Nephron (organoid): ENCODE measurements at regions not wholly inside any gene's neighbourhood (a gene's known extent, or its start where the extent isn't known, plus 50 kb on each side); places are given as distances from the start of the nearest gene placed in this dataset.

Experiments used
- H3K27ac Mint-ChIP-seq, 3 experiments: 2 replicates each; pipeline ENCODE4 v1.8.0; 2020; ENCODE audit warnings: mixed read lengths in 3 of 3, mild to moderate bottlenecking in 2 of 3, moderate library complexity in 1 of 3
- H3K27me3 Mint-ChIP-seq: 2 replicates; pipeline ENCODE4 v1.8.0; 2021; ENCODE audit warnings: low read depth, mild to moderate bottlenecking, moderate library complexity, mixed read lengths
- H3K36me3 Mint-ChIP-seq: 2 replicates; pipeline ENCODE4 v1.8.0; 2020; ENCODE audit warnings: low read depth, mixed read lengths
- H3K4me1 Mint-ChIP-seq: 2 replicates; pipeline ENCODE4 v1.8.0; 2020; ENCODE audit warnings: mixed read lengths
- H3K4me3 Mint-ChIP-seq, 3 experiments: 2 replicates each; pipeline ENCODE4 v1.8.0; 2020; ENCODE audit warnings: mild to moderate bottlenecking in 3 of 3, mixed read lengths in 3 of 3, moderate library complexity in 2 of 3
- H3K9me3 Mint-ChIP-seq: 2 replicates; pipeline ENCODE4 v1.8.0; 2020; ENCODE audit warnings: mixed read lengths
- TF ChIP-seq, protein P1 (sequence below), 3 experiments: fragments of 200-600 bp; sonication (generic); IDR thresholded peaks; one replicate each; pipeline ENCODE4 v1.5.0; 2021; ENCODE audit warnings: antibody characterized with exemption in 3 of 3; ENCODE audit not compliant: unreplicated experiment in 3 of 3

GRCh38 chr1:116825720-116826438, 71.6 kb downstream of the CD2 start:
- no peaks in the 10 kb centered on the region for H3K36me3 Mint-ChIP-seq

GRCh38 chr1:116826818-116827606, 72.8 kb downstream of the CD2 start:
- Mint-ChIP-seq H3K27ac (peak overlapping the region; percentile 75 to 90 (median 79)), H3K36me3 (no peaks in the 10 kb centered on the region), H3K27me3 (no peaks in the 10 kb centered on the region), H3K9me3 (no peaks in the 10 kb centered on the region), H3K4me3 (peak overlapping the region in 1 of 3 experiments; percentile 10), H3K4me1 (peaks cover 56% of the 10 kb centered on the region)
- TF ChIP-seq, protein P1, sequence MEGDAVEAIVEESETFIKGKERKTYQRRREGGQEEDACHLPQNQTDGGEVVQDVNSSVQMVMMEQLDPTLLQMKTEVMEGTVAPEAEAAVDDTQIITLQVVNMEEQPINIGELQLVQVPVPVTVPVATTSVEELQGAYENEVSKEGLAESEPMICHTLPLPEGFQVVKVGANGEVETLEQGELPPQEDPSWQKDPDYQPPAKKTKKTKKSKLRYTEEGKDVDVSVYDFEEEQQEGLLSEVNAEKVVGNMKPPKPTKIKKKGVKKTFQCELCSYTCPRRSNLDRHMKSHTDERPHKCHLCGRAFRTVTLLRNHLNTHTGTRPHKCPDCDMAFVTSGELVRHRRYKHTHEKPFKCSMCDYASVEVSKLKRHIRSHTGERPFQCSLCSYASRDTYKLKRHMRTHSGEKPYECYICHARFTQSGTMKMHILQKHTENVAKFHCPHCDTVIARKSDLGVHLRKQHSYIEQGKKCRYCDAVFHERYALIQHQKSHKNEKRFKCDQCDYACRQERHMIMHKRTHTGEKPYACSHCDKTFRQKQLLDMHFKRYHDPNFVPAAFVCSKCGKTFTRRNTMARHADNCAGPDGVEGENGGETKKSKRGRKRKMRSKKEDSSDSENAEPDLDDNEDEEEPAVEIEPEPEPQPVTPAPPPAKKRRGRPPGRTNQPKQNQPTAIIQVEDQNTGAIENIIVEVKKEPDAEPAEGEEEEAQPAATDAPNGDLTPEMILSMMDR (IDR thresholded peaks at IDR 0.05; ENCODE audit: unreplicated experiment in 3 of 3): no peak

More at GRCh38 chr1:116825720-116826438, 71.6 kb downstream of the CD2 start:
- Mint-ChIP-seq H3K4me1 (peaks cover 50% of the 10 kb centered on the region), H3K4me3 (peak overlapping the region; percentile 39 to 52 (median 50)), H3K27ac (peak overlapping the region; percentile 75 to 90 (median 79)), H3K9me3 (no peaks in the 10 kb centered on the region), H3K27me3 (no peaks in the 10 kb centered on the region)
- TF ChIP-seq, protein P1 (IDR thresholded peaks at IDR 0.05; ENCODE audit: unreplicated experiment in 3 of 3): no peak

DNA sequence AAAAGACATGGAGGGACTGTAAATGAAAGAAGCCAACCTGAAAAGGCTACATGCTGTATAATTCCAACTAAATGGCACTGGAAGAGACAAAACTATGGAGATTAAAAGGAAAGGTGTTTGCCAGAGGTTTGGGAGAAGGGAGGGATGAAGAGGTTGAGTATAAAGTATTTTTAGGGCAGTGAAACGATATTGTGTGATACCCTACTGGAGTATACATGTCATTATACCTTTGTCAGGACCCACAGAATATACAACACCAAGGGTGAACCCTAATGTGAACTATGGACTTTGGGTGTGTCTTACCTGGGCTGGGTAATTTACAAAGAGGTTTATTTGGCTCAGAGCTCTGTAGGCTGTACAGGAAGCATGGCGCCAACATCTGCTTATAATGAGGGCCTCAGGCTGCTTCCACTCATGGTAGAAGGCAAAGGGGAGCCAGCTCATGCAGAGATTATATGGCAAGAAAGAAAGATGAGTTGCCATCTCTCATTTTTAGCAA, 73.4 kb downstream of the CD2 start:
- Mint-ChIP-seq H3K4me1 (peaks cover 62% of the 10 kb centered on the region), H3K9me3 (no peaks in the 10 kb centered on the region), H3K27ac (peak overlapping the region; percentile 75 to 90 (median 79)), H3K36me3 (no peaks in the 10 kb centered on the region), H3K4me3 (no peak overlapping the region), H3K27me3 (no peaks in the 10 kb centered on the region)
- TF ChIP-seq, protein P1 (IDR thresholded peaks at IDR 0.05; ENCODE audit: unreplicated experiment in 3 of 3): no peak

DNA sequence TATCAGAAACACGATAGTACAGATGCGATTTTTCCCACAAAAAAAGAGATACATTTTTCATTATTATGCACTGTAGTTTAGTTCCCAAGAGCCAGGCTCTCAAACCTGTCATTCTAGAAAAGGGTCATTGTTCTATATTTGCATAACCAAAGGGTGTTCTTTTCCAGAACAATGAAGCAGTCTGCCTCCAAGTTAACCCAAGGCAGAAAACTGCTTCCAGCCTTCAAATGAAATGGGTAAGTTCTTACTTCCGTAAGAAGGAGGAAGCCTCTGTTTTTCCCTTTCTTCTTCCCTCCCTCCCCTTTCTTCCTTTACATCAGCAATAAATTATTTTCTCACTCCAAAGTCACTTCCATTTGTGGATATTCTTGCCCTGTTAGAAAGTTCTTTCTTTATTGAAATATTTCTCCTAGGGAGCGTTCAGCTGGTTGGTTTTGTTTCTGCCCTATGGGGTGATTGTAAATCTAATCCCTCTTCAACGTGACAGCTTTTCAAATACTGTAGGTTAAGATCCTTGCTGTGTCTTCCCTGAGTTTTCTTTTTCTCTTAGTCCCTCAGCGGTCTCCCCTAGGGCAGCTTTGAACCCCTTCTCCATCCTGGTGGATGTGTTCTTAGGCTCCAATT, 77.3 kb upstream of the PTGFRN start:
- peaks cover 4% of the 10 kb centered on the region for H3K27me3 Mint-ChIP-seq

DNA sequence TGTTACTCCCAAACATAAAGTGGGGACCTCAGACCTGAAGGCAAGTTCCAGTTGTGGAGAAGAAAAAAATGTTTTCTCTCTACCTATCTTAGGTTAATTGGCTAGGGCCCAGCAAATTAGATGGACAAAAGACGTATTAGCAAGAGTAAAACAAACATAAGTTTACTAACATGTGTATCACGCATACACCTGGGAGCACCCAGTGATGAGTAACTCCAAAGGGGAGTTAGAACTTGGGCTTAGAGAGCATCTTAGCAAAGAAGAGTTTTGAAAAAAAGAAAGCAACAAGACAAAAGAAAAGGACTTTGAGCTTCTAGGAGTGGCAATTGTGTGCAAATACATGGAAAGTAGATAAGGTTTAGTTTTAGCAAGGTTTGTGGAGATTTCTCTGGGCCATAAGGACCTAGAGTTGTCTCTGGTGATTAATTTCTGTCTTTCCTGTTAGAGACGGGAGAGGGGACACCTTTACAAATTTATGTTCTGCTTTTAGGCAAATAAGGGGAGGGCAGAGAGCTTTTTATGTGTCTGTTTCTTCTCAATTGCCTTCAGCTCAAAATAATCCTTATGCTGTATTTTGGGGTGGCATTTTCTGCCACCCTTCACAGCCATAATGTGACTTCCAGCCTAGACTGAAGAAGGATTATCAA, 76.7 kb upstream of the PTGFRN start:
- H3K27ac Mint-ChIP-seq: peak overlapping the region in 2 of 3 experiments; percentile 2 to 58
- peaks cover 45% of the 10 kb centered on the region for H3K4me1 Mint-ChIP-seq
- H3K36me3 Mint-ChIP-seq: peaks cover 5% of the 10 kb centered on the region
- H3K4me3 Mint-ChIP-seq: no peak overlapping the region
- peaks cover 4% of the 10 kb centered on the region for H3K27me3 Mint-ChIP-seq
- H3K9me3 Mint-ChIP-seq: peaks cover 7% of the 10 kb centered on the region
- TF ChIP-seq, protein P1 (IDR thresholded peaks at IDR 0.05; ENCODE audit: unreplicated experiment in 3 of 3): no peak

More for the DNA sequence above, 77.3 kb upstream of the PTGFRN start:
- H3K27ac Mint-ChIP-seq: no peak overlapping the region
- H3K4me1 Mint-ChIP-seq: peaks cover 47% of the 10 kb centered on the region
- peaks cover 7% of the 10 kb centered on the region for H3K9me3 Mint-ChIP-seq
- TF ChIP-seq, protein P1 (IDR thresholded peaks at IDR 0.05; ENCODE audit: unreplicated experiment in 3 of 3): no peak
- H3K36me3 Mint-ChIP-seq: peaks cover 5% of the 10 kb centered on the region
- no peak overlapping the region for H3K4me3 Mint-ChIP-seq
